ENCODE measurements at regions not wholly inside any gene's neighbourhood (a gene's known extent, or its start where the extent isn't known, plus 50 kb on each side); places are given as distances from the start of the nearest gene placed in this dataset.
A peak's percentile ranks its signal among the peaks of the same experiment; 100 is the strongest.

DNA sequence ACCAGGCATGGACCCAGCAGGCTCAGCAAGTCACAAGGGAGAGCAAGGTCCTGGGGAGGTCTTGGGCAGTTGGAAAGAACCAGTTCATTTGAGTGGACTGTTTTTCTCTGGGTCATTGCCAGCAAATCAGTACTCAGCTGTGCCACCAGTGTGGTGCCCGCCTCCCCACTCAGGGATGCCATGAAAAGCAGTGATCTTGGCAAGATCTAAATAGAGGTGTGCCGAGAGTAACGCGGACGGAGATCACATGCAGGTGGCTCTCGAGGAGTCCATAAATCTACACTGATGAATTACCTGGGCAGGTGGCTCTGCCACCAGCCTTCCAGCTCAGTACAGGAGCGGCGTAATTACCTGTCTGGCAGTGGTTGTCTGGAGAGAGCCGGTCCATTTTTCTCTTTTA is 642.2 kb downstream of the PTPRU start:
- no peak for DNase-seq
- TF ChIP-seq POLR2A (IDR thresholded peaks at IDR 0.05; ENCODE audit: low read length) (no peak), GATA1 (IDR thresholded peaks at IDR 0.05; ENCODE audit: low read depth, low read length) (no peak)

DNA sequence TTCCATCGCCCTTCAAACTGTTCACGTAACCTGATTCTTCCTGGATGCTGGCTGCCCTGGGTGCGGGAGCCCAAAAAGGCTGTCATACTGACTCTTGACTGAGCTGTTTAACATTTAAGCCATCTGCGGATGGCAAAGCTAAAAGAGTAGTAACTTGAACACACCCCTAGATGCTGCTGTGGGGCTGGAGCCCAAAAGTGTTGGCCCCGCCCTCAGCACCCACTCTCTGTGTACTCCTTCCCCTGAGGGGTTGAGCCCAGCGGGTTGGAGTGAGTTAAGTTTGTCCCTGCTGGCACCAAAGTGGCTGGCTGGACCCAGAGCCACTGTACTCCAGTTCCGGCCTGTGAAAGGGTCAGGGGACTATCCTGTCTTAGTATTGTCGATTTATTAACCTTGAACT is 640.6 kb downstream of the PTPRU start:
- TF ChIP-seq POLR2A (IDR thresholded peaks at IDR 0.05; ENCODE audit: low read length) = no peak
- TF ChIP-seq GATA1 (IDR thresholded peaks at IDR 0.05; ENCODE audit: low read depth, low read length) = no peak
- DNase-seq = peak in 1 of 2 experiments; percentile 1

DNA sequence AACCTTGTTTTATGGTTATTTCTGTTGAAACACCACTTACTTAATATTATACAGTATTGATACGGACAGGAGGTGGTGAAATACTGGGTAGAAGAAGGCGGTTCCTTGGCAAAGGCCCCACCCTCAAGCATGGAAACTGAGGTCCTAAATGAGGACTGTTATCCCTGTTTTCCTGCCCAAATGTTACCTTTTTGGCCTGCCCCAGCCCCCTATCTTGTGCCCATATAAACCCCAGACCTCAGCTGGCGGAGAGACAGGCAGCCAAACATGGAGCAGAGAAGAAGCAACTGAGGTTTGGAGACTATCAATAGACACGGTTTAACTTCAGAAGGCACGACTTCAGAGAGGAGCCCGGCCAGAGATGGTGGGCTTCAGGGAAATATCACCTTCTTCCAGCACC is 640.1 kb downstream of the PTPRU start:
- TF ChIP-seq GATA1 (IDR thresholded peaks at IDR 0.05; ENCODE audit: low read depth, low read length) = no peak
- no peak for TF ChIP-seq POLR2A (IDR thresholded peaks at IDR 0.05; ENCODE audit: low read length)
- DNase-seq = no peak

DNA sequence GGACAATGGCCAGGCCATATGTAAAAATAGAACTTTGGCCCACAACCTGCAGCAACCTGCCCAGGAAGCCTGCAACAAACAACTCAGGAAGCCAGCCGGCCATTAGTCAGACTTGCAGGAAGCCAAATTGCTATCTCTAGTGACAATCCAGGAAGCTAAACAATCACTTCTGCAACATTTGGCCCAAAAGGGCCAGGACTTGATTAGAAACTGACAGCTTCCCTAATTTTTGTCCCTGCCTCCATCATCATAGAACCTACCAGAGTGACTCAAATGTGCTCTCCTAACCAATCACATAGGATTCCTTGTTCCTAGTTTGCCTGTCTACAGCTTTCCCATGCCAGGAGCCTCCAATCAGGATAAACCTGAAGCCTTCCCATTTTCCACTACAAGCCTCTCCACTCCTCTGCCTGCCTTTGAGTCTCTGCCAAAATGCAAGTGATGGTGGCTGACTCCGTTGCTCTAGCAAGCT is 639.3 kb downstream of the PTPRU start:
- TF ChIP-seq POLR2A (IDR thresholded peaks at IDR 0.05; ENCODE audit: low read length) (no peak), GATA1 (IDR thresholded peaks at IDR 0.05; ENCODE audit: low read depth, low read length) (no peak)
- no peak for DNase-seq

DNA sequence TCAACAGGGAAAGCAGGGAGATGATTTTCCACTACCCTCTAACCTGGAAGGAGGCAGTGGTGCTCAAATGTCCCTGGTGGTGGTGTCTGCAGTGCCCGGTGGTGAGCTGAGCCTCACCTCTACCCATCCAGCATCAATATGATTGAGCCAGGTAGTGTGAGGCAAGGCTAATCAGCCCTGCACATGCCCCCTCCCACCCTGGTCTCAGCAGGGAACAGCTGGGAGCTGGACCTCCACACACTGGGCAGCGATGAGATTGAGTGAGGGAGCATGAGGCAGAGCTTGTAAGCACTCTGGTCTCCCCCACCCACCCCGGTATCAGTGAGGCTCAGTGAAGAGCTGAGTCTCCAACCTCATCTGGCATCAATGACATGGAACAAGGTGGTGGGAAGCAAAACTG is 634.3 kb downstream of the PTPRU start:
- DNase-seq = no peak
- TF ChIP-seq GATA1 (IDR thresholded peaks at IDR 0.05; ENCODE audit: low read depth, low read length) (no peak), POLR2A (IDR thresholded peaks at IDR 0.05; ENCODE audit: low read length) (no peak)

DNA sequence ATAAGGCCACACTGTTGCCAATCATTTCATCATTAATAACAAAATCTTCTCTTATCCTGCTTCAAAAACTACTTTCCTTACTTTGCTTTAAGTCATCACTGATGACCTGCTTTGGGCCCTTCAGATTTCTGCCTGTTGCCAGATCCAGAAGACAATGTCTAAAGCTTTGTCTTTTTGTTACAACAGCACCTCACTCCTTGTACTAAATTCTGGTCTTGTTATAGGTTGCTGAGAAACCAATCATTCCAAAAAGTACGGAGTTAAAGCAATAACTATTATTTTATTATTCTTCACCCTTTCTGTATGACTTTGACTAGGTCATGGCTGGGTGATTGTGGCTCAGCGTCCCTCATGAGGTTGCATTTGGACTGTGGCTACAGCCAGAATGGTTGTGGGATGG is 633.5 kb downstream of the PTPRU start:
- no peak for DNase-seq
- TF ChIP-seq POLR2A (IDR thresholded peaks at IDR 0.05; ENCODE audit: low read length) (no peak), GATA1 (IDR thresholded peaks at IDR 0.05; ENCODE audit: low read depth, low read length) (no peak)

- no peak for TF ChIP-seq GATA1 (IDR thresholded peaks at IDR 0.05; ENCODE audit: low read depth, low read length)
- TF ChIP-seq POLR2A (IDR thresholded peaks at IDR 0.05; ENCODE audit: low read length) = no peak
- DNase-seq = no peak
Measured at GRCh38 chr1:29868944-29869343, 632.6 kb downstream of the PTPRU start.

DNA sequence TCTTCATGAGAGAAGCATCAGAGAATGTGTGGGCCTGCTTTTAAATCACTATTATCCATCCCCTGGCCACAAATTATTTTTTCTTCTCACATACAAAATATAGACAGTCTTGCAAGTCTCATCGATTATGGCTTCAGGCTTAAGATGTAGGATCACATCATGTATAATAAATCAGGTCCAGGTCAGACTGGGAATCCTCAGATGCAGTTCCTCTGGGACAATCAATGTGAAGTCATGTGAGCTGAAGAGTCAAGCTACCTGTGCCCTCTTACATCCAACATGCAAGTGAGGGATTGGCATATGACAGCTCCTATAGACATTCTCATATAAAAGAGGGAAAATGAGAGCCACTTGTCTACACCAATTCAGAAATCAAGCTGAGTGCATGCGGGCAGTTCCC is 631.8 kb downstream of the PTPRU start:
- no peak for DNase-seq
- TF ChIP-seq POLR2A (IDR thresholded peaks at IDR 0.05; ENCODE audit: low read length) (no peak), GATA1 (IDR thresholded peaks at IDR 0.05; ENCODE audit: low read depth, low read length) (no peak)

- TF ChIP-seq GATA1 (IDR thresholded peaks at IDR 0.05; ENCODE audit: low read depth, low read length) = no peak
- no peak for TF ChIP-seq POLR2A (IDR thresholded peaks at IDR 0.05; ENCODE audit: low read length)
- DNase-seq = no peak
Measured at GRCh38 chr1:29865051-29865450, 628.7 kb downstream of the PTPRU start.

GRCh38 chr1:29864431-29865022 is 628.2 kb downstream of the PTPRU start:
- no peak for DNase-seq
- TF ChIP-seq GATA1 (IDR thresholded peaks at IDR 0.05; ENCODE audit: low read depth, low read length) = no peak
- no peak for TF ChIP-seq POLR2A (IDR thresholded peaks at IDR 0.05; ENCODE audit: low read length)

- TF ChIP-seq POLR2A (IDR thresholded peaks at IDR 0.05; ENCODE audit: low read length) = no peak
- TF ChIP-seq GATA1 (IDR thresholded peaks at IDR 0.05; ENCODE audit: low read depth, low read length) = no peak
- no peak for DNase-seq
Measured at GRCh38 chr1:29861922-29862321, 625.6 kb downstream of the PTPRU start.

GRCh38 chr1:29861446-29861845 is 625.1 kb downstream of the PTPRU start:
- DNase-seq = no peak
- TF ChIP-seq GATA1 (IDR thresholded peaks at IDR 0.05; ENCODE audit: low read depth, low read length) (no peak), POLR2A (IDR thresholded peaks at IDR 0.05; ENCODE audit: low read length) (no peak)

DNA sequence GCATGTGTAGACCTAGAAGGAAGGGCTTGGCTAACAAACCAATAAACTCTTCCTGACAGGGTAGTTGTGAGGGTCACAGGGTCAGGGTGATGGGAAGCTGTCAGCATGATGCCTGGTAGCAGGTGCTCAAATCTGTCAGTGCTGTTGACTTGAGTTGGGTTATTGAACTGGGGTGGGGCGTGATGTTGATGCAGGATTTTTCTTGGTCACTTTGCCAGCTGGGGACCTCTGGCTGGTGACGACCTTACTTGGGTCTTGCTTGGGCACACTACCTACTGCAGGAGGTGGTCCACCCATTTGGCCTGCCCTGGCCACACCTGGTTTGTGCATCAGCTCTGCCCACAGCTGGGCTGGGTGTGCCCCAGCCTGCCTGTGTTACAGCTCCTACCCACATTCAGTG is 624.4 kb downstream of the PTPRU start:
- no peak for TF ChIP-seq GATA1 (IDR thresholded peaks at IDR 0.05; ENCODE audit: low read depth, low read length)
- no peak for TF ChIP-seq POLR2A (IDR thresholded peaks at IDR 0.05; ENCODE audit: low read length)
- no peak for DNase-seq

- TF ChIP-seq GATA1 (IDR thresholded peaks at IDR 0.05; ENCODE audit: low read depth, low read length) (no peak), POLR2A (IDR thresholded peaks at IDR 0.05; ENCODE audit: low read length) (no peak)
- no peak for DNase-seq
Measured at GRCh38 chr1:29860056-29860455, 623.7 kb downstream of the PTPRU start.

DNA sequence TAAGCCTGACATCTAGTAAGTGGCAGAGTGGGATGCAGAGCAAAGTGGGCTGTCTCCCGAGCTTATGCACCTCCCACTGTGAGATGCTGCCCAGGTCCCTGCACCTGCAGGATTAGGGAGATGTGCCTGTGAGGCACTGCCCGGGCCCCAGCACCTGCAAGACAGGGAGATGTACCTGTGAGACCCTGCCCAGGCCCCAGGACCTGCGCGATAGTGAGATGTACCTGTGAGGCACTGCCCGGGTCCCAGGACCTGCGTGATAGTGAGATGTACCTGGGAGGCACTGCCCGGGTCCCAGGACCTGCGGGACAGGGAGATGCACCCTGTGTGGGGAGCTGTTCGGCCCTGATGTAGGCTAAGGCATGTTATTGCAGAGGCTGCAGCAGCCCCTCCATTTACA is 622.8 kb downstream of the PTPRU start:
- no peak for TF ChIP-seq GATA1 (IDR thresholded peaks at IDR 0.05; ENCODE audit: low read depth, low read length)
- TF ChIP-seq POLR2A (IDR thresholded peaks at IDR 0.05; ENCODE audit: low read length) = no peak
- DNase-seq = no peak

DNA sequence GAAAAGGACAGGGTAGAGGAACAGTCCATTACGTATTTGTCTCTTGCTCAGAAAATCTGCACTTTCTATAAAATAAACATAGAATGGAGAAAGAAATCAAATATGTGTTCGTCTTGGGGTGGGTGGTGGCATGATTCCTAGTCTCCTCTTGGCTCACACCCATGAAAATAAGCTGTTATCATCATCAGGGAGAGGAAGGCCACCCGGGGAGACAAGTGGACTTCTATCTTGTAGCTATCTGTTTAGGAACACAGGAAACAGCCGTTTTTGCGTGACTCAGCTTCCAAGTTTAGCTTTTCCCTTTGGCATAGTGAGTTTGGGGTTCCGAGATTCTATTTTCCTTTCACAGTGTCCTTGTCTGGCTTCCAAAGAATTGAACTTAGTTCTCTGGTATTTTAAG is 622.3 kb downstream of the PTPRU start:
- no peak for DNase-seq
- no peak for TF ChIP-seq POLR2A (IDR thresholded peaks at IDR 0.05; ENCODE audit: low read length)
- TF ChIP-seq GATA1 (IDR thresholded peaks at IDR 0.05; ENCODE audit: low read depth, low read length) = no peak

Data from erythroblast (primary cell).